ENCODE measurements at regions not wholly inside any gene's neighbourhood (a gene's known extent, or its start where the extent isn't known, plus 50 kb on each side); places are given as distances from the start of the nearest gene placed in this dataset.
"Not testable (repeated sequence)": the region's sequence is repeated elsewhere in the genome, so short reads cannot be mapped to it uniquely, and the experiment has no call there.

GRCh38 chr4:91653067-91653466 is 650.7 kb upstream of the GRID2 start:
- DNase-seq, result no peak
- Mint-ChIP-seq H3K9me3 (peaks cover 14% of the 10 kb centered on the region), H3K36me3 (ENCODE audit: low read depth) (no peaks in the 10 kb centered on the region), H3K27me3 (no peaks in the 10 kb centered on the region), H3K27ac (no peak overlapping the region), H3K4me3 (no peak overlapping the region), H3K4me1 (no peaks in the 10 kb centered on the region)
- POLR2A ChIA-PET, result no interaction called here
- CTCF ChIA-PET, result no interaction called here

DNA sequence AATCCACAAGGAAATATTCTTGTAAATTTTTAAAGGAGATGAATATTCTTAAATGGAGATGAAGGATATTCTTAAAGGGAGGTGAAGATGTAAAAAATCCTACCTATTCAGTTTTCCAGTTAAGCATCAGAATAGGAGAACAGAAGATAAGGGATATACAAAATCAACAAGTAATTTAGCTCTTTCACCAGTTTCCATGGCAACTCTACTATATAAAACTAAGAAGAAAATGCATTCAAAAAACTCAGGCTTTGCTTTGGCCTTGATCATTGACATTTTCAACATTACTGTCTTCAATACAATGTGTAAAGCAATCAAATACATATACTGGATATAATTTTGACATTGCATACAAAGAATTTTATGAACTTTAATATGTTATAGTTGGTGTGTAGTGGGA is 622.7 kb upstream of the GRID2 start:
- H3K4me3 Mint-ChIP-seq, result no peak overlapping the region
- CTCF ChIA-PET, result no interaction called here
- POLR2A ChIA-PET, result no interaction called here
- H3K9me3 Mint-ChIP-seq, result peaks cover 5% of the 10 kb centered on the region
- DNase-seq, result no peak
- H3K36me3 Mint-ChIP-seq (ENCODE audit: low read depth), result no peaks in the 10 kb centered on the region
- H3K27me3 Mint-ChIP-seq, result no peaks in the 10 kb centered on the region
- H3K4me1 Mint-ChIP-seq, result no peaks in the 10 kb centered on the region
- no peak overlapping the region for H3K27ac Mint-ChIP-seq

DNA sequence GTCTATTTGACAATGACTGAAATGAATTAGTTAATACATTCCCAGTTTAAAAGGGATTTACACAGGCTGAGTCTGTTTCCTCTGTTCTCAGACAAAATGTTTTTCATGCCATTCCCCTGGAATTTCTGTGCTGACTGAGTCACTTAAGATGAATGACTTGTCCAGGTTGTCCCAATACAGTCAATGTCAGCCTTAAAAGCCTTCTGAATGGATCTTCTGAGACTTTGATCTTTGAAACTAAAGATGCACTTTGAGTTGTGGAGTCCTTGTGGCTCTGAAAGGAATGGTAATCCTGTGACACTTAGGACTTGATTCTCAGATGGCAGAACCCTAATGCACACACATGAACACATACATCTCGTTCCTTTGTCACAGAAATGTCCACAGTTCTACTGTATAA is 622.2 kb upstream of the GRID2 start:
- ChIA-PET POLR2A (no interaction called here), CTCF (no interaction called here)
- Mint-ChIP-seq H3K9me3 (peaks cover 5% of the 10 kb centered on the region), H3K36me3 (ENCODE audit: low read depth) (no peaks in the 10 kb centered on the region), H3K27ac (no peak overlapping the region), H3K4me1 (no peaks in the 10 kb centered on the region), H3K4me3 (no peak overlapping the region), H3K27me3 (no peaks in the 10 kb centered on the region)
- no peak for DNase-seq

DNA sequence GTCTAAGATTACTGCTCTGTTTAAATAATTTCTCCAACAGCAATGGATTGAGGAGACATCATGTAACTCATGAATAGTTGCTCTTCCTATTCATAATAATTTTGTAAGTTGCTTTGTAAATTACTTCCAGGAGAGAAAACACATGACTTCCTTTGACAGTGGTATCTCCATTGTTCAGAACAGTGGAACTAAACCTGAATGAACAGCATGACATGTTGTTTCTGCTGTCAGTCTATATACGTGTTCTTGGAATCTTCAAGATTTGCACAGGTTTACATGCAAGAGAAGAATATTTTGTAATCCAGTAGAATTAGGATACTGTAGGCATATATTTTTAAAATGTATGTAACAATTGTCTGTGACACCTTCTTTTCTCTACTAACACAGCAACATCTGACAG is 618.8 kb upstream of the GRID2 start:
- Mint-ChIP-seq H3K36me3 (ENCODE audit: low read depth) (no peaks in the 10 kb centered on the region), H3K9me3 (peaks cover 2% of the 10 kb centered on the region), H3K4me1 (no peaks in the 10 kb centered on the region), H3K4me3 (no peak overlapping the region), H3K27me3 (no peaks in the 10 kb centered on the region), H3K27ac (no peak overlapping the region)
- CTCF ChIA-PET, result no interaction called here
- POLR2A ChIA-PET, result no interaction called here
- no peak for DNase-seq

DNA sequence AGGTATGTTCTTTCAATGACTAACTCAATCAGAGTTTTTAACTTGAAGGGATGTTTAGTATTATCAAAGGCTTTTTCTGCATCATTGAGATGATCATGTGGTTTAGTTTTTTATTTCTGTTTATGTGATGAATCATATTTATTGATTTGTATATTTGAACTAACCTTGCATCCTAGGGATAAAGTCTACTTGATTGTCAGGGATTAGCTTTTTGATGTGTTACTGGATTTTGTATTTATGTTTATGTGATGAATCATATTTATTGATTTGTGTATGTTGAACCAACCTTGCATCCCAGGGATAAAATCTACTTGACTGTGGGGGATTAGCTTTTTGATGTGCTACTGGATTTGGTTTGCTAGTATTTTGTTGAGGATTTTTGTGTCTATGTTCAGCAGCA is 615.4 kb upstream of the GRID2 start:
- no peak overlapping the region for H3K27ac Mint-ChIP-seq
- no peaks in the 10 kb centered on the region for H3K4me1 Mint-ChIP-seq
- ChIA-PET POLR2A (no interaction called here), CTCF (no interaction called here)
- DNase-seq, result no peak
- no peaks in the 10 kb centered on the region for H3K36me3 Mint-ChIP-seq (ENCODE audit: low read depth)
- H3K9me3 Mint-ChIP-seq, result peaks cover 2% of the 10 kb centered on the region
- H3K27me3 Mint-ChIP-seq, result no peaks in the 10 kb centered on the region
- H3K4me3 Mint-ChIP-seq, result no peak overlapping the region

DNA sequence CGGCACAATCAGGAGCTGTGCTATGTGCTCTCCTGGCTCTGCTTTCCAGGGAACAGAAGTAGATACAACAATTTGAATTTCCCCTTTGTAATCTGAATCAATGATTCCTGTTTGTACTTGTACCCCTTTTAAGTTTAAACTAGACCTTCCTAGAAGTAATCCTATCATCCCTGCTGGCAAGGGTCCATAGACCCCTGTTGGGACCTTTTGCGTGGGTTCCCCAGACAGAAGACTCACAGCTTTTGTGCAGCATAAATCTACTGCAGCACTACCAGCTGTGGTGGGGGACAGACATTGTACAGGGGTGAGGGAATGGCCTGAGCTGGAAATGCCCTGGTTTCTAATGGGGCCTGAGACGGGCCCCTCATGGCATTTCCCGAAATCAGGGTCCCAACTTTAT is 604.1 kb upstream of the GRID2 start:
- H3K27ac Mint-ChIP-seq; H3K36me3 Mint-ChIP-seq (ENCODE audit: low read depth); DNase-seq; H3K4me1 Mint-ChIP-seq; H3K27me3 Mint-ChIP-seq; CTCF ChIA-PET; POLR2A ChIA-PET; H3K4me3 Mint-ChIP-seq; H3K9me3 Mint-ChIP-seq: not testable (repeated sequence)

DNA sequence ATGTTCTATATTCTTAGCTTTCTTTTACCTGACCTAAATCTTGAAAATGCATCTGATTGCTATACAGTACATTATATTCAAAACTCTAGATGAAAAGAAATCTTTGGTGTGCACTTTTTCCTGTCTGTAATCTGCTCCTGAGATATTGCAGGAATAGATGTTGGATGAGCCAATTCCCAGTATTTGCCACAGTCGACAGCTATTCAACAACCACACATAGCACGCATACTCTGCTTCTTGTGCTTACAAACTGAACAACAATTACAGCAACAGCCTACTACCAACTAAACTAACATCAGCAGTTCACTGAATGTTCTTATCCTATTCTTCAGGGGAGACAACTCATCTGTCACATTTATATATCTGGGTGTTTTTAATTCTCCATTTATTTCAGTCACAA is 573.9 kb upstream of the GRID2 start:
- ChIA-PET CTCF (no interaction called here), POLR2A (no interaction called here)
- no peaks in the 10 kb centered on the region for H3K27me3 Mint-ChIP-seq
- no peaks in the 10 kb centered on the region for H3K4me1 Mint-ChIP-seq
- H3K36me3 Mint-ChIP-seq (ENCODE audit: low read depth), result no peaks in the 10 kb centered on the region
- no peak for DNase-seq
- no peak overlapping the region for H3K27ac Mint-ChIP-seq
- H3K4me3 Mint-ChIP-seq, result no peak overlapping the region
- no peaks in the 10 kb centered on the region for H3K9me3 Mint-ChIP-seq

- Mint-ChIP-seq H3K36me3 (ENCODE audit: low read depth) (no peaks in the 10 kb centered on the region), H3K4me1 (no peaks in the 10 kb centered on the region), H3K27ac (no peak overlapping the region), H3K27me3 (no peaks in the 10 kb centered on the region), H3K9me3 (peaks cover under 1% of the 10 kb centered on the region), H3K4me3 (no peak overlapping the region)
- DNase-seq, result no peak
- POLR2A ChIA-PET, result no interaction called here
- CTCF ChIA-PET, result no interaction called here
These were observed 569.1 kb upstream of the GRID2 start for GRCh38 chr4:91734682-91735081.

DNA sequence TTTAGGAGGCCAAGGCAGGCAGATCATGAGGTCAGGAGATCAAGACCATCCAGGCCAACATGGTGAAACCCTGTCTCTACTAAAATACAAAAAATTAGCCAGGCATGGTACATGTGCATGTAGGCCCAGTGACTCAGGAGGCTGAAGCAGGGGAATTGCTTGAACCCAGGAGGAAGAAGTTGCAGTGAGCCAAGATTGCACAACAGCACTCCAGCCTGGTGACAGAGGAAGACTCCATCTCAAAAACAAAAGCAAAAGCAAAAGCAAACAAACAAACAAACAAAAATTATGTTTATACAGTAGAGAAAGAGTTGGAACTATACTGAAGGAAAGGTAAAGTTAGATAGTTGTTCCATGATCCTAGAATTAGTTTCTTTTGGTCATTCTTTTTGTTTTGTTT is 564.9 kb upstream of the GRID2 start:
- H3K4me3 Mint-ChIP-seq; DNase-seq; CTCF ChIA-PET; H3K36me3 Mint-ChIP-seq (ENCODE audit: low read depth); H3K27me3 Mint-ChIP-seq; H3K27ac Mint-ChIP-seq; POLR2A ChIA-PET; H3K4me1 Mint-ChIP-seq: not testable (repeated sequence)
- H3K9me3 Mint-ChIP-seq, result peaks cover 12% of the 10 kb centered on the region

DNA sequence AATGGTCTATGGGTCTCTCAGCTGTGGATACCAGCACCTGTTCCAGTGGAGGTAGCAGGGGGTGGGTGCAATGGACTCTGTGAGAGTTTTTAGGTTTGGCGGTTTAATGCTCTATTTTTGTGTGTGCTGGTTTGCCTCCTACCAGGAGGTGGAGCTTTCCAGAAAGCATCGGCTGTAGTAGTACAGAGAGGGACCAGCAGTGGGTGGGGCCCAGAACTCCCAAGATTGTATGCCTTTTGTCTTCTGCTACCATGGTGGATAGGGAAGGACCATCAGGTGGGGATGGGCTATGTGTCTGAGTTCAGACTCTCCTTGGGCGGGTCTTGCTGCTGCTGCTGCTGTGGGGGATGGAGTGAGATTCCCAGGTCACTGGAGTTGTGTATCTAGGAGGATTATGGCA is 557.2 kb upstream of the GRID2 start:
- no peak overlapping the region for H3K27ac Mint-ChIP-seq
- H3K27me3 Mint-ChIP-seq, result no peaks in the 10 kb centered on the region
- no peaks in the 10 kb centered on the region for H3K36me3 Mint-ChIP-seq (ENCODE audit: low read depth)
- ChIA-PET POLR2A (no interaction called here), CTCF (no interaction called here)
- no peak overlapping the region for H3K4me3 Mint-ChIP-seq
- DNase-seq, result no peak
- H3K4me1 Mint-ChIP-seq, result no peaks in the 10 kb centered on the region
- peaks cover 20% of the 10 kb centered on the region for H3K9me3 Mint-ChIP-seq

- DNase-seq, result no peak
- ChIA-PET POLR2A (no interaction called here), CTCF (no interaction called here)
- Mint-ChIP-seq H3K27ac (no peak overlapping the region), H3K4me3 (no peak overlapping the region), H3K9me3 (peaks cover 3% of the 10 kb centered on the region), H3K27me3 (no peaks in the 10 kb centered on the region), H3K36me3 (ENCODE audit: low read depth) (no peaks in the 10 kb centered on the region), H3K4me1 (no peaks in the 10 kb centered on the region)
These were observed 551.8 kb upstream of the GRID2 start for GRCh38 chr4:91751961-91752360.

- ChIA-PET POLR2A (no interaction called here), CTCF (no interaction called here)
- DNase-seq, result no peak
- Mint-ChIP-seq H3K4me1 (no peaks in the 10 kb centered on the region), H3K27me3 (no peaks in the 10 kb centered on the region), H3K27ac (no peak overlapping the region), H3K4me3 (no peak overlapping the region), H3K36me3 (ENCODE audit: low read depth) (no peaks in the 10 kb centered on the region), H3K9me3 (peaks cover 3% of the 10 kb centered on the region)
These were observed 549.0 kb upstream of the GRID2 start for GRCh38 chr4:91754716-91755115.

GRCh38 chr4:91758487-91758886 is 545.3 kb upstream of the GRID2 start:
- no peaks in the 10 kb centered on the region for H3K4me1 Mint-ChIP-seq
- H3K27ac Mint-ChIP-seq, result no peak overlapping the region
- no peaks in the 10 kb centered on the region for H3K27me3 Mint-ChIP-seq
- H3K4me3 Mint-ChIP-seq, result no peak overlapping the region
- H3K36me3 Mint-ChIP-seq (ENCODE audit: low read depth), result no peaks in the 10 kb centered on the region
- POLR2A ChIA-PET, result no interaction called here
- H3K9me3 Mint-ChIP-seq, result peaks cover 3% of the 10 kb centered on the region
- CTCF ChIA-PET, result no interaction called here
- DNase-seq, result no peak

GRCh38 chr4:91764085-91764484 is 539.7 kb upstream of the GRID2 start:
- CTCF ChIA-PET, result no interaction called here
- Mint-ChIP-seq H3K27me3 (no peaks in the 10 kb centered on the region), H3K36me3 (ENCODE audit: low read depth) (no peaks in the 10 kb centered on the region)

DNA sequence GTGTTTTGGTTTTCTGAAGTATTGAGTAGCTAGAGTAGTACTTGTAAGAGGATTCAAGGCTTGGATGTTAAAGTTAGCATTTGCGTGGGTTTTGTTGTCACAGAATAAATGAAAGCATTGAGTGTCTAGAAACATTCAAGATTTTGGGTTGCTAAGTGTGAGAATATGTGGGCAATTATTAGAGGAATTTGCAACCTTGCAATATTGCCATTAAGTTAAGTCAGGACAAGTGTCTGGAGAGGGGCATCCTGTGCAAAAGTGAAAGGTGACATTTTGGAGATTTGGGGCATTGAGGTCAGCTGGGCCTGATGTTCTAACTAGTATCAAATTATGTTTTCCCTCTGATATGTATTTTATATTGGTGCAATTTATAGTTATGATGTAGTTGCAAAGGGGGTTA is 533.9 kb upstream of the GRID2 start:
- ChIA-PET POLR2A (no interaction called here), CTCF (no interaction called here)
- Mint-ChIP-seq H3K4me3 (no peak overlapping the region), H3K27me3 (no peaks in the 10 kb centered on the region), H3K4me1 (no peaks in the 10 kb centered on the region), H3K36me3 (ENCODE audit: low read depth) (no peaks in the 10 kb centered on the region), H3K9me3 (peaks cover 14% of the 10 kb centered on the region), H3K27ac (no peak overlapping the region)
- no peak for DNase-seq

More at GRCh38 chr4:91764085-91764484, 539.7 kb upstream of the GRID2 start:
- no peak for DNase-seq
- no peaks in the 10 kb centered on the region for H3K4me1 Mint-ChIP-seq
- H3K9me3 Mint-ChIP-seq, result no peaks in the 10 kb centered on the region
- POLR2A ChIA-PET, result no interaction called here
- H3K27ac Mint-ChIP-seq, result no peak overlapping the region
- H3K4me3 Mint-ChIP-seq, result no peak overlapping the region
